PFSK-1 (cell line): ENCODE measurements at regions not wholly inside any gene's neighbourhood (a gene's known extent, or its start where the extent isn't known, plus 50 kb on each side); places are given as distances from the start of the nearest gene placed in this dataset.

ENCODE experiments used
- POLR2AphosphoS5 ChIP-seq: IDR thresholded peaks from 2 replicates; pipeline ENCODE4 v1.6.1; 2012; ENCODE audit warnings: low read depth, mild to moderate bottlenecking, control low read depth, low read length, moderate library complexity
- SIN3A ChIP-seq: IDR thresholded peaks from 2 replicates; pipeline ENCODE4 v1.6.1; 2012; ENCODE audit warnings: mild to moderate bottlenecking, low read length, moderate library complexity, borderline replicate concordance; ENCODE audit not compliant: insufficient read depth
- TAF1 ChIP-seq: IDR thresholded peaks from 2 replicates; pipeline ENCODE4 v1.6.1; 2012; ENCODE audit warnings: low read length, control low read depth, borderline replicate concordance; ENCODE audit not compliant: insufficient read depth

DNA sequence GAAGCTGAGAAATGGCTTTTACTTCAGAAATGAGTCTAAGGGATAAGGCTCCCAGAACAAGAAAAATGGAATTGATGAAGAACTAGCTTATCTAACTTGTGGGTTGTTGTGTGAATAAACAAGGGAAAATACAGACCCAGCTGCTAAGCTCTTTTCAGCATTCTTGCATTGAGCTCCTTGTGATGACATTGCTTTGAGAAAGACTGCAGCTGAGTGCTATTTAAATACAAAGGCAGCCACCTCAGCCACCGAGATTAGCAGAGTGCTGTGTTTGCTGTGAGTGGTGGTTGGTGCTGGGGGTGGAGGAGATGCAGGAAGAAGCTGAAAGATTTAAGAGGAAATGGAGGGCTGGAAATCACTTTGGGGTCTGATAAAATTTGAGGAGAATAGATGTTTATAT lies 396.0 kb upstream of the PRICKLE1 start:
- TF ChIP-seq SIN3A (no peak), TAF1 (no peak), POLR2AphosphoS5 (no peak)
